K562 (cell line): ENCODE measurements at regions not wholly inside any gene's neighbourhood (a gene's known extent, or its start where the extent isn't known, plus 50 kb on each side); places are given as distances from the start of the nearest gene placed in this dataset.

ENCODE experiments used
- ATAC-seq: fragments of 200-7000 bp; cut with Tn5 transposase; 3 replicates; pipeline ENCODE4 v1.9.1; 2020; ENCODE audit warnings: moderate library complexity
- BruUV-seq: library from RNA; stranded (reverse); fragments of 400-500 nt; replicated peaks from 2 replicates; lab custom pipeline; 2021; lab: Mats Ljungman, UMichigan
- CTCF ChIA-PET: fragments of 300-600 bp; formaldehyde crosslinking; extraction: SDS; loops from one replicate; lab custom pipeline; 2021; ENCODE audit warnings: low intra/inter-chr PET ratio; lab: Yijun Ruan, JAX
- POLR2A ChIA-PET: fragments of 300-600, 350-650 bp; sonication (Branson Sonifier 250); formaldehyde crosslinking; extraction: SDS; loops from one replicate; lab custom pipeline; 2021; ENCODE audit warnings: antibody characterized with exemption, inconsistent platforms; lab: Yijun Ruan, JAX
- DNase-seq, 4 experiments: peaks; one replicate each; pipeline versions ENCODE4 v3.0.0 to v3.0.0-alpha.2; 2011 to 2018; ENCODE audit warnings: low spot score in 3 of 4, mixed read lengths in 3 of 4; ENCODE audit errors: extremely low read depth in 1 of 4
- FAIRE-seq: peaks from 2 replicates; lab custom pipeline; 2011; peaks lifted over from hg19 to GRCh38; lab: Jason Lieb, UNC
- H2AFZ ChIP-seq: 2 replicates; pipeline ENCODE4 v1.6.0; 2011; ENCODE audit warnings: low read depth, low read length, control low read depth, inconsistent platforms
- H3K27ac ChIP-seq: fragments of 200-600 bp; 3 replicates; pipeline ENCODE4 v1.8.0; 2011; ENCODE audit warnings: low read depth, mild to moderate bottlenecking, control low read depth, inconsistent platforms, low read length, moderate library complexity, mixed read lengths; ENCODE audit errors: extremely low read depth
- H3K27me3 ChIP-seq, 2 experiments: fragments of 300-600 bp in 1 of 2; 2 replicates in 1 of 2; 3 replicates in 1 of 2; pipeline versions ENCODE4 v1.6.0 to v1.8.0; 2011; ENCODE audit warnings: inconsistent platforms in 2 of 2, low read length in 2 of 2, mild to moderate bottlenecking in 1 of 2, mixed read lengths in 1 of 2, moderate library complexity in 1 of 2; ENCODE audit not compliant: control insufficient read depth in 2 of 2, insufficient read depth in 2 of 2
- H3K36me3 ChIP-seq: fragments of 300-600 bp; 3 replicates; pipeline ENCODE4 v1.8.0; 2011; ENCODE audit warnings: mild to moderate bottlenecking, low read length, inconsistent platforms; ENCODE audit not compliant: control insufficient read depth, insufficient read depth
- H3K4me1 ChIP-seq, 2 experiments: fragments of 200-600 bp in 1 of 2; replicated peaks in 1 of 2; 2 replicates in 1 of 2; 3 replicates in 1 of 2; pipeline versions ENCODE4 v1.5.1 to v1.8.0; 2011; ENCODE audit warnings: inconsistent platforms in 2 of 2, low read length in 2 of 2, mild to moderate bottlenecking in 1 of 2, mixed read lengths in 1 of 2, moderate library complexity in 1 of 2; ENCODE audit not compliant: control insufficient read depth in 2 of 2, insufficient read depth in 2 of 2
- H3K4me2 ChIP-seq: 2 replicates; pipeline ENCODE4 v1.6.1; 2011; ENCODE audit warnings: low read length, control low read depth, inconsistent platforms, mixed read lengths; ENCODE audit not compliant: insufficient read depth
- H3K4me3 ChIP-seq: fragments of 200-600 bp; sonication (generic), shearing (Covaris generic); 2 replicates; pipeline ENCODE4 v1.5.1; 2016; ENCODE audit warnings: control low read depth, inconsistent platforms
- H3K79me2 ChIP-seq: fragments of 200-600 bp; 3 replicates; pipeline ENCODE4 v1.8.0; 2011; ENCODE audit warnings: low read length, inconsistent platforms; ENCODE audit not compliant: control insufficient read depth, insufficient read depth
- H3K9ac ChIP-seq, 2 experiments: 2 replicates each; pipeline versions ENCODE4 v1.6.0 to v1.6.1; 2011; ENCODE audit warnings: low read depth in 2 of 2, low read length in 2 of 2, control low read depth in 1 of 2, inconsistent platforms in 1 of 2, mild to moderate bottlenecking in 1 of 2, mixed read lengths in 1 of 2; ENCODE audit not compliant: insufficient read depth in 1 of 2
- H3K9me1 ChIP-seq: one replicate; pipeline ENCODE4 v1.6.0; 2011; ENCODE audit warnings: inconsistent platforms, mild to moderate bottlenecking, low read length, moderate library complexity; ENCODE audit not compliant: control insufficient read depth, insufficient read depth
- H3K9me3 ChIP-seq: replicated peaks from 2 replicates; pipeline ENCODE4 v1.5.1; 2011; ENCODE audit warnings: low read depth, low read length, inconsistent platforms; ENCODE audit not compliant: control insufficient read depth, insufficient read depth
- H4K20me1 ChIP-seq: replicated peaks from 2 replicates; pipeline ENCODE4 v1.6.1; 2011; ENCODE audit warnings: low read length, inconsistent platforms, mixed read lengths; ENCODE audit not compliant: control insufficient read depth, insufficient read depth
- BRD9 ChIP-seq: fragments of 450-650 bp; IDR thresholded peaks from 2 replicates; pipeline ENCODE4 v1.6.1; 2018; ENCODE audit warnings: low read depth; ENCODE audit not compliant: partially characterized antibody
- HEY1 ChIP-seq: fragments of 250-450 bp; sonication (Bioruptor Pico); IDR thresholded peaks from 2 replicates; pipeline ENCODE4 v1.5.0; 2020; ENCODE audit warnings: mild to moderate bottlenecking, moderate library complexity, borderline replicate concordance
- MEF2D ChIP-seq: conservative IDR thresholded peaks from 2 replicates; pipeline ENCODE4 v1.6.1; 2016; ENCODE audit warnings: low read depth, missing genetic modification characterization, missing compliant biosample characterization
- MEIS2 ChIP-seq: fragments of 450-650 bp; IDR thresholded peaks from 2 replicates; pipeline ENCODE4 v1.6.1; 2014; ENCODE audit warnings: mild to moderate bottlenecking; ENCODE audit not compliant: partially characterized antibody
- MTA3 ChIP-seq: fragments of 450-650 bp; formaldehyde crosslinking; IDR thresholded peaks from 2 replicates; pipeline ENCODE4 v1.6.1; 2017; ENCODE audit warnings: mild to moderate bottlenecking, borderline replicate concordance
- NBN ChIP-seq: fragments of 450-650 bp; IDR thresholded peaks from 2 replicates; pipeline ENCODE4 v1.6.1; 2016; ENCODE audit warnings: low read depth, mild to moderate bottlenecking
- NCOA1 ChIP-seq: fragments of 450-650 bp; IDR thresholded peaks from 2 replicates; pipeline ENCODE4 v1.6.1; 2016; ENCODE audit warnings: low read depth
- TAF1 ChIP-seq: IDR thresholded peaks from 2 replicates; pipeline ENCODE4 v1.6.1; 2011; ENCODE audit warnings: mild to moderate bottlenecking, low read length, moderate library complexity; ENCODE audit not compliant: insufficient read depth, control insufficient read depth, severe bottlenecking; ENCODE audit errors: extremely low read depth
- TOE1 ChIP-seq, 2 experiments: fragments of 450-650 bp in 1 of 2; sonication (generic) in 1 of 2; formaldehyde crosslinking in 1 of 2; IDR thresholded peaks; 2 replicates each; pipeline versions ENCODE4 v1.7.1 to v1.8.0; 2016 to 2022; ENCODE audit warnings: borderline replicate concordance in 2 of 2, mild to moderate bottlenecking in 2 of 2, antibody characterized with exemption in 1 of 2, inconsistent platforms in 1 of 2, low read depth in 1 of 2, missing genetic modification reagents in 1 of 2, moderate library complexity in 1 of 2
- WHSC1 ChIP-seq: IDR thresholded peaks from one replicate; pipeline ENCODE4 v1.6.1; 2012; ENCODE audit warnings: low read length, control low read depth, inconsistent platforms
- WGBS: fragments of 100-300 bp; shearing (Covaris generic); methylation state at CpG from one replicate; pipeline ENCODE4 v1.1.6; 2016; ENCODE audit warnings: low coverage, mixed read lengths; ENCODE audit not compliant: insufficient coverage; ENCODE audit errors: missing lambda C conversion rate; 5-methylcytosine and 5-hydroxymethylcytosine counted together
- in situ Hi-C: fragments of 300-500 bp; cut with MboI; formaldehyde crosslinking; loops from 4 replicates; pipeline ENCODE4 v1.15.0; 2018; ENCODE audit warnings: inconsistent platforms, mixed read lengths
- intact Hi-C: fragments of 100-400 bp; cut with micrococcal nuclease; formaldehyde crosslinking; loops from 2 replicates; pipeline ENCODE4 v1.14.2; 2022
- TF ChIP-seq, protein P1 (sequence below): fragments of 450-650 bp; conservative IDR thresholded peaks from 2 replicates; pipeline ENCODE4 v1.6.1; 2016; ENCODE audit warnings: missing genetic modification characterization, low read depth, mild to moderate bottlenecking, missing compliant biosample characterization, moderate library complexity
- TF ChIP-seq, protein P2 (sequence below): fragments of 450-650 bp; formaldehyde crosslinking; IDR thresholded peaks from 2 replicates; pipeline ENCODE4 v1.4.0; 2020; ENCODE audit warnings: mild to moderate bottlenecking

DNA sequence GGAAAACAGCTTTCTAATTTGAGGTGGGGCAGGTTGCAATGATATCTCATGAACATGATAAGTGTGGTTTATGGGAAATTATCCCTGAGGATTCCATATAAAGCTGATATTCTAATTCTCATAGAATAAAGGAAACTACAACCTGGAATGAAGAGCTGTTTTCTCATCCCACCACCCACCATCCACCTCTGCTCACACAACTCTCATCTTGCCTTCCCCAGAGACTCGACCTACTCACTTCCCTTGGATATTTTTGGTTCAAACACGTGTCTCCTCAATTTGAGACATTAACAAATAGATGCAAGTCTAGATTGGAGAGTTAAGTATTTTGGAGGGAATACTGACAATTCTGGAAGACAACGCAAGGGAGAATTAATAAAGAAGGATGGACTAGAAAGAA lies 490.9 kb downstream of the TMEM182 start:
- Histone ChIP-seq H3K79me2 (no peaks in the 10 kb centered on the region), H3K27me3 (no peaks in the 10 kb centered on the region), H3K4me1 (no peaks in the 10 kb centered on the region), H4K20me1 (no peaks in the 10 kb centered on the region), H3K9ac (no peak overlapping the region), H3K4me3 (no peak overlapping the region), H3K9me3 (no peaks in the 10 kb centered on the region), H3K9me1 (no peaks in the 10 kb centered on the region), H3K27ac (no peak overlapping the region), H3K4me2 (no peak overlapping the region), H3K36me3 (no peaks in the 10 kb centered on the region), H2AFZ (no peak overlapping the region)
- in situ Hi-C loops = no loop called here
- no TSS peak for BruUV-seq
- no peak for TF ChIP-seq BRD9
- no peak for TF ChIP-seq TAF1
- TF ChIP-seq, protein P1, sequence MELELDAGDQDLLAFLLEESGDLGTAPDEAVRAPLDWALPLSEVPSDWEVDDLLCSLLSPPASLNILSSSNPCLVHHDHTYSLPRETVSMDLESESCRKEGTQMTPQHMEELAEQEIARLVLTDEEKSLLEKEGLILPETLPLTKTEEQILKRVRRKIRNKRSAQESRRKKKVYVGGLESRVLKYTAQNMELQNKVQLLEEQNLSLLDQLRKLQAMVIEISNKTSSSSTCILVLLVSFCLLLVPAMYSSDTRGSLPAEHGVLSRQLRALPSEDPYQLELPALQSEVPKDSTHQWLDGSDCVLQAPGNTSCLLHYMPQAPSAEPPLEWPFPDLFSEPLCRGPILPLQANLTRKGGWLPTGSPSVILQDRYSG = no peak
- no peak for TF ChIP-seq NBN
- TF ChIP-seq MEF2D (tag) = no peak
- TF ChIP-seq, protein P2, sequence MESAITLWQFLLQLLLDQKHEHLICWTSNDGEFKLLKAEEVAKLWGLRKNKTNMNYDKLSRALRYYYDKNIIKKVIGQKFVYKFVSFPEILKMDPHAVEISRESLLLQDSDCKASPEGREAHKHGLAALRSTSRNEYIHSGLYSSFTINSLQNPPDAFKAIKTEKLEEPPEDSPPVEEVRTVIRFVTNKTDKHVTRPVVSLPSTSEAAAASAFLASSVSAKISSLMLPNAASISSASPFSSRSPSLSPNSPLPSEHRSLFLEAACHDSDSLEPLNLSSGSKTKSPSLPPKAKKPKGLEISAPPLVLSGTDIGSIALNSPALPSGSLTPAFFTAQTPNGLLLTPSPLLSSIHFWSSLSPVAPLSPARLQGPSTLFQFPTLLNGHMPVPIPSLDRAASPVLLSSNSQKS (CRISPR knock-in tag) = no peak
- TF ChIP-seq HEY1 = no peak
- no peak for TF ChIP-seq MEIS2
- no peak for TF ChIP-seq TOE1 (IDR thresholded peaks at IDR 0.05; ENCODE audit: borderline replicate concordance)
- TF ChIP-seq TOE1 (CRISPR knock-in tag; IDR thresholded peaks at IDR 0.05; ENCODE audit: borderline replicate concordance, low read depth) = no peak
- no peak for TF ChIP-seq MTA3
- TF ChIP-seq WHSC1 = no peak
- TF ChIP-seq NCOA1 = no peak
- 0% methylated on average over 3 of the region's 3 CpGs for WGBS
- FAIRE-seq (no peak), ATAC-seq (no peak), DNase-seq (no peak)
- POLR2A ChIA-PET = no interaction called here
- intact Hi-C loops = no loop called here
- CTCF ChIA-PET = no interaction called here
